Heart right ventricle (tissue), 16 donors: ENCODE measurements at regions not wholly inside any gene's neighbourhood (a gene's known extent, or its start where the extent isn't known, plus 50 kb on each side); places are given as distances from the start of the nearest gene placed in this dataset.

Experiments
- ATAC-seq, 8 donors: fragments of 200-7000 bp; cut with Tn5 transposase; one replicate each; pipeline ENCODE4 v1.9.1; 2020; ENCODE audit warnings: mild to moderate bottlenecking in 8 of 8, moderate library complexity in 8 of 8, moderate number of reproducible peaks in 1 of 8
- DNase-seq, 2 donors: peaks; one replicate each; pipeline ENCODE4 v3.0.0-alpha.2; 2020
- H3K27ac ChIP-seq, 10 donors: fragments of 200-600 bp; sonication (generic) in 2 of 10; one replicate each; pipeline versions ENCODE4 v1.5.0 to v1.8.0; 2020 to 2022; ENCODE audit warnings: mild to moderate bottlenecking in 3 of 10
- H3K27me3 ChIP-seq, 7 donors: fragments of 200-600 bp; one replicate each; pipeline ENCODE4 v1.8.0; 2021 to 2022; ENCODE audit warnings: mild to moderate bottlenecking in 2 of 7
- H3K36me3 ChIP-seq, 9 donors: fragments of 200-600 bp; sonication (generic) in 1 of 9; one replicate each; pipeline versions ENCODE4 v1.5.0 to v1.8.0; 2020 to 2022; ENCODE audit warnings: mild to moderate bottlenecking in 2 of 9
- H3K4me1 ChIP-seq, 9 donors: fragments of 200-600 bp; sonication (generic) in 1 of 9; one replicate each; pipeline versions ENCODE4 v1.5.0 to v1.8.0; 2020 to 2022; ENCODE audit warnings: mild to moderate bottlenecking in 4 of 9
- H3K4me3 ChIP-seq, 10 donors: fragments of 200-600 bp; sonication (generic) in 2 of 10; one replicate each; pipeline versions ENCODE4 v1.5.0 to v1.8.0; 2020 to 2022; ENCODE audit warnings: mild to moderate bottlenecking in 7 of 10, moderate library complexity in 2 of 10
- H3K9me3 ChIP-seq, 11 donors: fragments of 200-600 bp in 10 of 11; sonication (generic) in 2 of 11; one replicate each; pipeline versions ENCODE4 v1.5.0 to v1.8.0; 2013 to 2022; ENCODE audit warnings: mild to moderate bottlenecking in 2 of 11, control low read depth in 1 of 11, moderate library complexity in 1 of 11
- CTCF ChIP-seq, 9 donors: fragments of 200-600 bp; sonication (generic) in 2 of 9; IDR thresholded peaks; one replicate each; pipeline versions ENCODE4 v1.5.0 to v1.8.0; 2021 to 2022; ENCODE audit warnings: antibody characterized with exemption in 9 of 9, mild to moderate bottlenecking in 5 of 9, moderate library complexity in 1 of 9
- WGBS, 2 donors: extraction: QIAGEN DNeasy Blood & Tissue Kit; methylation state at CpG; one replicate each; pipeline ENCODE4 v1.1.7; 2013; ENCODE audit warnings: inconsistent platforms in 1 of 2; 5-methylcytosine and 5-hydroxymethylcytosine counted together
- intact Hi-C, 10 donors: fragments of 100-400 bp; cut with DNase I; formaldehyde crosslinking; loops; one replicate each; pipeline versions ENCODE4 v1.11.1 to v1.14.2; 2022
- donor health status: Arrhythmogenic right ventricular cardiomyopathy.
- donor health status: ischemic (EF 13 %, LVEDD 7.1; RV severe dilation, severe dysfunction).
- donor health status: healthy with polysubstance abuse.
- donor health status: DM: no; HTN: yes; CAD: no.
- donor health status: DM: no; HTN: no; CAD: no.
- donor health status: ischemic (EF 25% LVEDD 6.9; RV normal size, moderate dysfunction).
- donor health status: ischemic (EF 25% LVEDD 5.7; RV mildly dilated, moderate dysfunction).
- donor health status: healthy.
- donor health status: DM: yes; HTN: yes; CAD: no.
- donor health status: Ischemic cardiomyopathy.
- donor health status: ischemic (EF 35%, LVEDD 5.7; RV mildly dilated, moderate dysfunction).
- donor health status: nonischemic (EF 11% LVEDD 7.7; RV severe dilation, severe dysfunction).
- donor health status: DM: yes; HTN: yes; CAD: no.
- donor health status: PGD.
- donor health status: ischemic (EF 29% LVEDD 5.4; RV normal size, mild dysfunction).
- donor health status: nonischemic (EF 23%, LVEDD 6.1; RV moderate dilation, normal function).

- intact Hi-C loops, result loop anchor here in 4 of 10 donors (5.0 to 10.0 kb wide), 2 partner anchors 1332 to 1334 kb away; no protein-coding TSS in a partner anchor
- ATAC-seq, result no peak
- H3K4me1 ChIP-seq, result peaks cover 0 to 9% (median 0%) of the 10 kb centered on the region in 9 donors
- H3K9me3 ChIP-seq, result peaks cover 0 to 10% (median 0%) of the 10 kb centered on the region in 11 donors
- H3K36me3 ChIP-seq, result no peaks in the 10 kb centered on the region
- no peak overlapping the region for H3K4me3 ChIP-seq
- no peaks in the 10 kb centered on the region for H3K27me3 ChIP-seq
- WGBS, 2 donors, result 69 to 80% methylated on average over 3 of the region's 3 CpGs
- no peak for DNase-seq
- no peak overlapping the region for H3K27ac ChIP-seq
- no peak for TF ChIP-seq CTCF (IDR thresholded peaks at IDR 0.05)
These were observed 380.1 kb downstream of the OMA1 start for GRCh38 chr1:58166417-58166816.

DNA sequence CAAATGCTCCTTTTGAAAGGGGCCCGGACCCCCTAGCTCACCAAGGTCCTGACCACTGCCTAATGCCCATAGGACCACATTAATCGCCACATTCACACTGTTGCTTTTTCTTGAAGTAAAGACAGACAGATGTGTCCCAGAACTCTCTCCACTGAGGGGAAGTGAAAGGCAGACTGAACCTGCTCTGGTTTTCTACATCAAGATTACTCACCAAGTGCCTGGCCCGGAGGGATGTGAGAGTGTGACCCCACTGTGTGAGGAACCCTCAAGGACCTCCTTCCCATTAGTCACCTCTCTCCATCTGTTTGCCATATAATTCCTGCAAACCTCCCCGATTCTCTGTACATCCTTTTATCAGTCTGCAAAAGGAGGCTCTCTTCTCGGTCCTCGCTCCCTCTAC is 381.5 kb downstream of the OMA1 start:
- intact Hi-C loops, result loop anchor here in 4 of 10 donors (5.0 to 10.0 kb wide), 2 partner anchors 1330 to 1333 kb away; no protein-coding TSS in a partner anchor
- Histone ChIP-seq H3K9me3 (peaks cover 0 to 10% (median 0%) of the 10 kb centered on the region in 11 donors), H3K4me3 (no peak overlapping the region), H3K27me3 (no peaks in the 10 kb centered on the region), H3K4me1 (peaks cover 0 to 9% (median 0%) of the 10 kb centered on the region in 9 donors), H3K27ac (no peak overlapping the region), H3K36me3 (no peaks in the 10 kb centered on the region)
- no peak for TF ChIP-seq CTCF (IDR thresholded peaks at IDR 0.05)
- 79 to 85% methylated on average over 6 of the region's 6 CpGs for WGBS, 2 donors
- DNase-seq, result no peak
- ATAC-seq, result no peak

DNA sequence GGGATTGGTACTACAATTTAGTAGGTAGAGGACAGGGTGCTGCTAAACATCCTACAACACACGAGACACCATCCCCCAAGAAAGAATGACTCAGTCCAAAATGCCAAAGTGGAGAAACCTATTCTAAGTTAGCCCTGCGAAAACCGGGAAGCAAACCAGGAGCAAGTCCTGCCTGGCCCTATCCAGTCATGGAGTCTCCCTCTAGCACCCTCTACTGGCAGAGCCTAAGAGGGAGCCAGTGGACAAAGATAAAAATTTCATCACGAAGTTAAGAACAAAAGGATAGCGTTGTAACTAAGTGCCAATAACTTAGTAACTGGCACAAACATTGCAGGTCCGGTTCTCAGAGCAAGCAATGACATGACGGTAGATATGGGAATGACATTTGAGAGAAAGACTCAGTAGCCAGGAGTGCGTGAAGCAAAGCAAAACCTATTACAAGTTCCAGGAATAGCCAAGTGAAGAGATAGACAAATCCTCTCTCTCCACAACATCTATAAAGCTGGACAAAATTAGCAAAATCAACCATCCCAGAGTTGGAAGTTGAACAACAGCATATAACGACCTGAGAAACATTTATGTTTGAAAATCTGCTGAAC is 383.5 kb downstream of the OMA1 start:
- Histone ChIP-seq H3K36me3 (no peaks in the 10 kb centered on the region), H3K4me1 (peaks cover 0 to 9% (median 0%) of the 10 kb centered on the region in 9 donors), H3K27ac (peak overlapping the region in 3 of 10 donors; percentile 36 to 52 (median 49)), H3K4me3 (no peak overlapping the region), H3K9me3 (peaks cover 0 to 10% (median 0%) of the 10 kb centered on the region in 11 donors), H3K27me3 (no peaks in the 10 kb centered on the region)
- peak; percentile 16 to 73 for DNase-seq
- intact Hi-C loops, result loop anchor here in 5 of 10 donors (5.0 to 10.0 kb wide), 2 partner anchors 1328 to 1331 kb away; no protein-coding TSS in a partner anchor
- peak; percentile 67 to 90 (median 86) for TF ChIP-seq CTCF (IDR thresholded peaks at IDR 0.05)
- ATAC-seq, result peak; percentile 76 to 95 (median 92)
- WGBS, 2 donors, result 10 to 11% methylated on average over 9 of the region's 9 CpGs

GRCh38 chr1:58159434-58159830 is 387.1 kb downstream of the OMA1 start:
- H3K27me3 ChIP-seq, result no peaks in the 10 kb centered on the region
- DNase-seq (no peak), ATAC-seq (no peak)
- WGBS, 2 donors, result 86% methylated on average over 3 of the region's 3 CpGs
- H3K4me3 ChIP-seq, result no peak overlapping the region
- no peaks in the 10 kb centered on the region for H3K36me3 ChIP-seq
- peaks cover 0 to 16% (median 0%) of the 10 kb centered on the region in 9 donors for H3K4me1 ChIP-seq
- no peak for TF ChIP-seq CTCF (IDR thresholded peaks at IDR 0.05)
- H3K27ac ChIP-seq, result no peak overlapping the region
- H3K9me3 ChIP-seq, result no peaks in the 10 kb centered on the region
- intact Hi-C loops, result loop anchor here in 4 of 10 donors (5.0 to 10.0 kb wide), 3 partner anchors 735 to 1325 kb away; partner anchors contain the start of gene DAB1 (in 3 of the 4)
